Head of caudate nucleus (tissue), 42 donors: ENCODE measurements at regions not wholly inside any gene's neighbourhood (a gene's known extent, or its start where the extent isn't known, plus 50 kb on each side); places are given as distances from the start of the nearest gene placed in this dataset.
A peak's percentile ranks its signal among the peaks of the same experiment; 100 is the strongest.
"Not testable (repeated sequence)": the region's sequence is repeated elsewhere in the genome, so short reads cannot be mapped to it uniquely, and the experiment has no call there.

Source experiments
- DNase-seq, 42 donors: peaks; one replicate each; pipeline versions ENCODE4 v3.0.0 to v3.0.0-alpha.2; 2020 to 2021; ENCODE audit warnings: mixed read lengths in 7 of 42
- intact Hi-C: fragments of 100-400 bp; cut with DNase I; formaldehyde crosslinking; loops from one replicate; pipeline ENCODE4 v1.15.0; 2022

GRCh38 chr9:26675035-26675434 is 217.6 kb downstream of the CAAP1 start:
- DNase-seq, result no peak
- intact Hi-C loops, result no loop called here

GRCh38 chr9:26673261-26673660 is 219.3 kb downstream of the CAAP1 start:
- DNase-seq, result no peak
- intact Hi-C loops, result no loop called here

- DNase-seq, result peak in 6 of 42 donors; percentile 5 to 56 (median 30)
- intact Hi-C loops, result no loop called here
Observed at GRCh38 chr9:26669701-26670670, 222.6 kb downstream of the CAAP1 start.

GRCh38 chr9:26667882-26668281 is 224.7 kb downstream of the CAAP1 start:
- intact Hi-C loops, result no loop called here
- DNase-seq, result no peak

GRCh38 chr9:26665666-26666065 is 226.9 kb downstream of the CAAP1 start:
- intact Hi-C loops, result no loop called here
- peak in 23 of 42 donors; percentile 6 to 76 (median 31) for DNase-seq

GRCh38 chr9:26664087-26664773 is 228.4 kb downstream of the CAAP1 start:
- intact Hi-C loops, DNase-seq: not testable (repeated sequence)

GRCh38 chr9:26662476-26662875 is 230.1 kb downstream of the CAAP1 start:
- DNase-seq, result no peak
- intact Hi-C loops, result no loop called here

GRCh38 chr9:26658476-26658875 is 234.1 kb downstream of the CAAP1 start:
- intact Hi-C loops, result no loop called here
- no peak for DNase-seq

GRCh38 chr9:26657958-26658357 is 234.6 kb downstream of the CAAP1 start:
- intact Hi-C loops, result no loop called here
- DNase-seq, result no peak

- peak in 41 of 42 donors; percentile 19 to 79 (median 47) for DNase-seq
- intact Hi-C loops, result no loop called here
Observed at GRCh38 chr9:26656003-26656870, 236.4 kb downstream of the CAAP1 start.

- intact Hi-C loops, result no loop called here
- DNase-seq, result no peak
Observed at GRCh38 chr9:26655166-26655565, 237.4 kb downstream of the CAAP1 start.

GRCh38 chr9:26650325-26650724 is 242.3 kb downstream of the CAAP1 start:
- no peak for DNase-seq
- intact Hi-C loops, result no loop called here

GRCh38 chr9:26643826-26644225 is 248.8 kb downstream of the CAAP1 start:
- no peak for DNase-seq
- intact Hi-C loops, result no loop called here

- no peak for DNase-seq
- intact Hi-C loops, result no loop called here
Observed at GRCh38 chr9:26639761-26640160, 252.8 kb downstream of the CAAP1 start.

GRCh38 chr9:26637101-26637500 is 255.5 kb downstream of the CAAP1 start:
- DNase-seq, result no peak
- intact Hi-C loops, result no loop called here

GRCh38 chr9:26613851-26614350 is 278.7 kb downstream of the CAAP1 start:
- peak in 3 of 42 donors; percentile 7 to 19 (median 9) for DNase-seq
- intact Hi-C loops, result not testable (repeated sequence)

GRCh38 chr9:26612211-26612610 is 280.4 kb downstream of the CAAP1 start:
- intact Hi-C loops, result no loop called here
- no peak for DNase-seq

GRCh38 chr9:26606756-26607155 is 285.8 kb downstream of the CAAP1 start:
- intact Hi-C loops, result no loop called here
- DNase-seq, result no peak

GRCh38 chr9:26605367-26605766 is 287.2 kb downstream of the CAAP1 start:
- DNase-seq, result no peak
- intact Hi-C loops, result no loop called here
